ENCODE measurements at regions not wholly inside any gene's neighbourhood (a gene's known extent, or its start where the extent isn't known, plus 50 kb on each side); places are given as distances from the start of the nearest gene placed in this dataset.

DNA sequence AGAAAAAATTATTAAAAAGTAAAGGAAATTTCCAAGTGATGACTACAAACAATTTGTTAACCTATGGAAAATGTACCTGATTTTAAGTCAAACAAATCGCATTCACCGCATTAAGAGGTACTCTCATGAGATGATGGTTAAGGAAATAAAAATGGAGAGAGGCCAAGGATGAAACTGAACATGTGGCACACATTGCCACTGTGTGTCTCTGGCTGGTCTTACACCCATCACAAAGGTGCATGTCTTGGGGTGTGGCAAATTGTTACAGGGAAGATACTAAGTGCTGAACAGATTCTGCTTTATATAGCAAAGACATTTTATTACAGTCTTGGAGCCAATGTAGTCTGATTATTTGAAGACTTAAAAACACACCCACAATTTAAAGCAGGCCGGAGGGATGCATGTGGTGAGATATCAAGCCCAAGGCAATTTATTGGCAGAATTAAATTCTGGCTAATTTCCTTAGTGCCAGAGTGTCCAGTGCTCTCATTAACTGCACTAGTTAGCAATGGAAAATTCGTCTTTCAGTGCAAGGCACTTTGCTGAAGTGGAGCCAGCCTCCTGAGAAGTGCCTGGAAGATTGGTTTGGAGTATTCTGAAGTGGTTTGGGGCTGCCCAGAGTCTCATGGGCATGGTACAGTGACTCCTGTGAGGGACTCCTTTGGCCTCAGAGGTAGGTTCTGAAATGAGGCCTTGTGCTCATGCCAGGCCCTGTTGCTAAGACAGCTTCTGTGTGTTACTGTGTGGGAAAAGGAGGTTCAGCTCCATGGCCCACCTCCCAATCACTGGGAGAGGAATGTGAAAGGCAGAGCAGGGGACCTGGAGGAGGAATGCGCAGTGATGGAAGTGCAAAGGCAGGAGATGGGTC lies 166.9 kb downstream of the BRMS1L start:
- ChIA-PET CTCF (no interaction called here), POLR2A (no interaction called here)

DNA sequence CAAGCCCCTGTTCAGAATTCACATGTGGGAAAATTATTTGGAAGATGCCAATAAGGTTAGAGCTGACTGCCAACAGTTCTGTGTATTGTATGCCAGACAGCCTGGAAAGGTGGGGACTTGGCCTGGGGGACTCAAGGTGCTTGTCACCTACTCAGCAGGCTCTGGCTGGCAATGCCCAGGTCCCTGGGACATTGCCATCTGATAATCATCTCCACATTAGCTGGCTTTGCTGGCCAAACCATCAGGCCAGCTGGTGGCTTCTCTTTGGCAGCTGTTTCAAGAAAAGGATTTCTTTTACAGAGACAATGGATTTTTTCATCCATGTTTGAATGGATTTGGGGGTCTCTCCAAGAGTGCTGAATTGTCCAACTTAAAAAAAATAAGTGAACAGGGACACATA lies 165.2 kb downstream of the BRMS1L start:
- CTCF ChIA-PET = no interaction called here
- POLR2A ChIA-PET = no interaction called here

DNA sequence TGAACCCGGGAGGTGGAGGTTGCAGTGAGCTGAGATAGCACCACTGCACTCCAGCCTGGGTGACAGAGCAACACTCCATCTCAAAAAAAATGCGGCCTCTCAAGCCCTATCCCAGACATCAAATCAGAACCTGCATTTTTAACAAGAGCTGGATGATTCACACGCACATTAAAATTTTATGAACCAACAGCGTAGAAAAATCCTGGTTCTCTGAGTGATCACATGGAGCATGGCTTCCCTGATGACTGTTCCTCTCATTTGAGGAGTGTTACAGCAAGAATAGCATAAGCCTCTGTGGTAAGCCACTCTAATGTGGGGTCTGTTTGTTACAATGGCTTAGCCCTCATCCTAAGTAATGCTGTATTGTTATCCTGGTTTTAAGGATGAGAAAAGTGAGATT lies 163.6 kb downstream of the BRMS1L start:
- ChIA-PET CTCF (no interaction called here), POLR2A (no interaction called here)

DNA sequence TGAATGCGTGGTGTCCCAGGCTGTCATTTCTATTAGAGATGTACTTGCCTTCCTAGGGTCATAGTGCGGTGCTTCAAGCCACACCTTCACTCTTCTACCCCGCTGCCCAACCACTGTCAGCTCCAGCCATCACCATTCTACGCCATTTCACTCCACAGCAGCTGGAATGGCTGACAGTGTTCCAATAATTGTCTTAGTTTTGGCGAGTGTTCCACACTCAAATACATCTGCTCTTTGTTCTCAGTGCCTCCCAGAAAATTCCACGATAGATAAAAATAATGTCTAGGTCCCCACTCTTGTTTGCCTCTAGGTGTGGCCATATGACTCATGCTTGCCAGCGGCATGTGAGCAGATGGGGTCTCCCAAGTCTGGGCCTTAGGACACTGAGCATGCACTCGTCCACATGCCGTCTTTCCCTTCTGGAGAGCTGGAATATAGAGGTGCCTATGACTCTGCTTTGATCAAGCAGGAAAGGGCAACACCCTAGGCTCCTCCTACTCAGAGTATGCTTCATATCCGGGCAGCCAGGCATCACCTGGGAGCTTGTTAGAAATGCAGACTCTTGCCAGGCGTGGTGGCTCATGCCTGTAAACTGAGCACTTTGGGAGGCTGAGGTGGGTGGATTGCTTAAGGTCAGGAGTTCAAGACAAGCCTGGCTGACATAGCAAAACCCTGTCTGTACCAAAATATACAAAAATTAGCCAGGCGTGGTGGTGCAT lies 163.0 kb downstream of the BRMS1L start:
- POLR2A ChIA-PET = no interaction called here
- CTCF ChIA-PET = no interaction called here

DNA sequence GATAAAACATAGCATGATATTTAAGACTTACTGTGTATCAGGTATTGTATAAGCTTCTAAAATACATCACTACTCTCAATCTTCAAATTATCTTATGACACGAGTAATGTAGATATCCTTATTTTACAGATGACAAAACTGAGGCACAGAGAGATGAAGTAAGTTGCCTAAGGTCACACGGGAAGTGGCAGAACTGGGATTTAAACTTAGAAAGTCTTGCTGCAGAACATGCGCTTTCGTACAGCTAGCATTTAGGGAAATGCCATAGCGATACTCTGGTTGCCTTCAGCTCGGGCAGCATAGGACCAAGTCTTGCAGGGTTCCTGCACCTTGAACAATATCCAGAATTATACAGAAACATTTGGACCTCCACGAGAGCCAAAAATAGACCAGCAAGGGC lies 162.4 kb downstream of the BRMS1L start:
- ChIA-PET CTCF (no interaction called here), POLR2A (no interaction called here)

DNA sequence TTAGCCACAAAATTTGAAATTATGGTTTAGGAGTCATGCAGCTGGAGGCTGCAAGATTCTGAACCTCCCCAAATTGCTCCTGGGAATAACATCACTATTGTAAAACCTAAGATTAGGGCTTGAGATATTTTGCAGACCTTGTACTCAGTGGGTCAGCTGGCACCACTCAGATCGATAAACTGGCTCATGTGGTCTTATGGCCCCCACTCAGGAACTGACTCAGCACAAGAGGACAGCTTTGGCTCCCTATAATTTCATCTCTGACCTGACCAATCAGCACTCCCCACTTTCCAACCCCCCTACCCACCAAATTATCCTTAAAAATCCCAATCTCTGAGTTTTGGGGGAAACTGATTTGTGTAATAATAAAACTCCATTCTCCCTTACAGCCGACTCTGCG lies 161.6 kb downstream of the BRMS1L start:
- ChIA-PET CTCF (interaction anchor here (0.7 kb wide), 1 partner anchor 14 kb away, joined by 3 read pairs; no protein-coding TSS in a partner anchor), POLR2A (no interaction called here)

DNA sequence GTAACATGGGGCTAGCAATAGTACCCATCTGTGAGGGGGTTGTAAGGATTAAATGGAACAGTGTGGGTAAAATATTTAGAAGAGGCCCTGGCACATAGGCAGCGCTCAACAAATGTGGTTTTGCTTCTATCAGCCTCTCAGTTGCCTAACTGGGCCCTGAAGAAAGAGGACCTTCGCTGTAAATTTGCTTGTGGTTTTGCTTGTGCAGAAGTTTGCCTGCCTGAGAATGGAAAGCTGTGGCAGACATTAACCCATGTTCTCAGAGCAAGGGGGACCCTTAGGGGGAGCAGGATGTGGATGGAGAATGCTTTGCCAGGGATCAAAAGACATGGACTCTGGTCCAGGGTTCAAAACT lies 160.1 kb downstream of the BRMS1L start:
- CTCF ChIA-PET = no interaction called here
- POLR2A ChIA-PET = no interaction called here

DNA sequence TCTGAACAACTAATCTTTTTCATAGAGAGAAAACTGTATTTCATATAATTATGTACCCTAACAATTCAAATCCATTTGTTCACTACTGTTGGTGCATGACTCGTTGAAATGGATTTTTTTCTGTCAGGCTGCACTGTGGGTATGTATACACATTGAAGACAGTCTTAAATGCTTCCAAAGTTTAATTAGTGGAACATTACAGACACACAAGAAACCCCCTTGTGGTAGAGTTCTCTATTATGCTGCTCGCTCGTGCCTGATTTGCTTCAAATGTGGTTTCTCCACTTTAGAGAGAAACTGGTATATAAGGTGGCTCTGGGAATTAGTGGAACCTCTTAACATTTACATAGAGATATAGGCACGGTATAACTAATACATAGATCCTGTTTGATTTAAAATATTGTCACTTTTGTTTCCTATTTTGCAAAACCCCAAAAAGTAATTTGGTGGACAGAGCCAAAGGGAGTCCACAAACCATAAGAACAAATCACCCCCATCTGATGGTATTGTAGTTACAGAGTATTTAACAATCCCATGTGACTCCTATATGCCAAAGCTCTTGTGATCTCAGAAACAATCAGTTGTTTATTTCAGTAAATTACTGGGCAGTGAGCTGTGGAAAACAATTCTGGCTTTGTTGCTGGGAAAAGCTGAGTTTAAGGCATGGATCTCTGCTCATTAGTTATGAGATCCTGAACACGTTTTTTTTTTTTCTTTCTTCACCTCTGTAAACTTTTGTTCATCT lies 159.5 kb downstream of the BRMS1L start:
- POLR2A ChIA-PET = no interaction called here
- CTCF ChIA-PET = no interaction called here

DNA sequence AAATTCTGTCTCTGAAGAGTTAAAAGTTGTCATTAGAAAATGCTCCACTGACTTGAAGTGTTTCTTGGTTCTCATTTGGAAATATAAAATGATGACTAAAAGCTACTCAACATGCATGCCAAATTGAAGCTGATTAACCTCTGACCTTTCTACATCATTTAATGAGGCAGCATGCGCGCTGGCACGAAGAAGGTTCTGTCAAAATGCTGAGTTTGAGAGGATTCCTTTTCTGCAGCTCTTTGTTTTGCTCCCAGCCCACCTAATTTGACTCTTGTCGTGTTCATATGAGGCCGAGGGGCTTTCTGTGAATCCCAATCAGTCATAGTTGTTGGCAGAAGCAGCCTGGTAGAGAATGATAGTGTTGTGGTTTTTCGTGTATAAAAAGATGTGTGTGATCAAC lies 153.4 kb downstream of the BRMS1L start:
- ChIA-PET CTCF (interaction anchor here (0.6 kb wide), 1 partner anchor 1259 kb away, joined by 4 read pairs; no protein-coding TSS in a partner anchor), POLR2A (no interaction called here)

DNA sequence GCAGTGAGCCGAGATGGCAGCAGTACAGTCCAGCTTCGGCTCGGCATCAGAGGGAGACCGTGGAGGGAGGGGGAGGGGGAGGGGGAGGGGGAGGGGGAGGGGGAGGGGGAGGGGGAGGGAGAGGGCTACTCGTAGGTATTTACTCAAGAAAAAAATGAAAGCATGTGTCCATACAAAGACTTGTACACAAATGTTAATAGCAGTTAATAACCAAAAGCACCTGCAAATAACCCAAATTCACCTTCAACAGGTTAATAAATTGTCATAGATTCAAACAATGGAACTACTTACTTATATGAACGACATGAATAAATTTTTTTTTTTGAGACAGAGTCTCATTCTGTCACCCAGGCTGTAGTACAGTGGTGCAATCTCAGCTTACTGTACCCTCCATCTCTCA lies 152.4 kb downstream of the BRMS1L start:
- POLR2A ChIA-PET = no interaction called here
- CTCF ChIA-PET = no interaction called here

DNA sequence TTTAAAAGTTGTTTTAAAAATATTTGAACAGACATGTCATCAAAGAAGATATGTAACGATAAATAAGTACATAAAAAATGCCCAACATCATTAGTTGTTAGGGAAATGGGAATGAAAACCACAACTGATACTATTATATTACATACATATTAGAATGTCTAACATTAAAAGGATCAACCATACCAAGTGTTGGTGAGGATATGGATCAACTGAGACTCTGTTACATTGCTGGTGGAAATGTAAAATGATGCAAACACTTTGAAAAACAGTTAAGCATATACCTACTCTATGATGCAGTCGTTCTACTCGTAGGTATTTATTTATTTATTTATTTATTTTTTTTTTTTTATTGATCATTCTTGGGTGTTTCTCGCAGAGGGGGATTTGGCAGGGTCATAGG lies 149.7 kb downstream of the BRMS1L start:
- POLR2A ChIA-PET = no interaction called here
- CTCF ChIA-PET = no interaction called here

DNA sequence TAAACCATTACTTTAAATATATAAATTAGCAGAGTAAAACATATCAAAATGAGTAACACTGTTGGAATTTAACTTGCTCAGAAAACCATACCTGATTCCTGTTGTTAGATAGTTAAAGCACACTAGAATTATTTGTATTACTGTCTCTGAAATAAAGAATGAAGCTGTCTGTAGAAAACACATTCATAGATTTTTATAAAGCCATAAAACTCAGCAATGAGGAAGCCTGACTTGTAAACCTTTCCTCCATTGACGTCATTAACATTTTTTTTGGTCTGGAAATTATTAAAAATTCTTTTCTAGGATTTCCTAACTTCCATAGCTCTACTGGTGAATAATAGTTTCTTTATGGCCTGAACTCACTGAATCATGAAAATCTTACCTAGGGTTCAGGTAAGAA lies 147.6 kb downstream of the BRMS1L start:
- CTCF ChIA-PET = interaction anchor here (0.6 kb wide), 1 partner anchor 14 kb away, joined by 3 read pairs; no protein-coding TSS in a partner anchor
- POLR2A ChIA-PET = no interaction called here

DNA sequence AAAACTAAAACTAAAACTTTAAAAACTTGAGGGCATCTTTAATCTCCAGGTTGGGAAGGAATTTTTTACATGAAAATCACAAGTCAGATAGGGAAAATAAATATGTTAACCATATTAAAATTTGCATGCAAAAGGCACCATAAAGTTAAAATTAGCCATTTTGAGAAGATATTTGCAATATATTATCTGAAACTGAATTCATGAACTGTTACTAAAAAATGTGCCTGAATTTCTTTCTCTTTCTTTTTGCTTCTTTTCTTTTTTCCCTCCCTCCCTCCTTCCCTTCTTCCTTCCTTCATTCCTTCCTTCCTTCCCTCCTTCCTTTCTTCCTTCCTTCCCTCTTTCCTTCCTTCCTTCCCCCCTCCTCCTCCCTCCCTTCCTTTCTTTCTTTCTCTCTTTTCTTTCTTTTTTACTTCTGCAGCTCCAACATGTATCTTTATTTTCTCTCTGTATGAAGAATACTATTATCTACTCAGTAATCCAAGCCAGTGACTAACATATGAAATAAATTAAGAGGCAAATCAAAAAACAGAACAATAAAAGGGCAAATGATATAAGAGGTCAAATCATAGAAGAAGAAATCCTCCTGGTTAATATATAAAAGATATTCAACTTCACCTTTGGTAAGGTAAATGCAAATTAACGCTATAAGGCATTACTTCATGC lies 146.0 kb downstream of the BRMS1L start:
- ChIA-PET CTCF (no interaction called here), POLR2A (no interaction called here)

DNA sequence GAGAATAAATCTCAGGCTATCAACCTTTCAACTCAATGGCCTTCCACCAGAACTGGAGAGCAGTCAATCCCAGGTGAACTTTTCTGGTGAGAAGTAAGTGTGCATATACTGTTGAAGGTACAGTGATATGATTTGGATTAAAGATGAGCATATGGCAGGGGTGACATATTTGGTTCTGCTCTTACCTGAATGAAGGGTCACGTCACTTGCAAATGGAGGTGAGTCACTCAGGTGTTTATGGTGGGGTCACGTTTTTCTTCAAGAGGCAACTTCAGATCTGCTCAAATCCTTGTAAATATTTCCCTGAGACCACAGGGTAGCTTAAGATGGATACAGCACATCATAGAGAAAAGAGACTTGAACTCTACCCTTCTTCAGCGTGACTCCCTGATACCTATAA lies 143.2 kb downstream of the BRMS1L start:
- ChIA-PET POLR2A (no interaction called here), CTCF (no interaction called here)

DNA sequence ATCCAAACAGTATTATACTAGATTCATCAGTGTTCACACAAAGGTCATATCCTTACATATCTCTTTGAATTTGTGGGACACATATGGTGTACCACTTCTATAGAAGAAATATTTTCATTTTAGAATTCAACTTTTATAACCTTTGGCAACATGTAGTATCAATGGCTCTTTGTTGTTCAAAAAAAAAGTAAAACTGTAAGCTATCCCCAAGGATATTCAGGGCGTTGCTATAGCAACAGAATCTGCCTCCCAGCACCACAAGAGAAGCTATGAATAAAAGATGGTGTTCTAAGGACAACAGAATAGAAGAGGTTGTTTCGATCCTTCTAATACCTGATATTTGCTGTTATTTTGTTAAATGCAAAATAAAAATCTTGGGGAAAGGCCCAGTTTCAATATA lies 139.3 kb downstream of the BRMS1L start:
- POLR2A ChIA-PET = no interaction called here
- CTCF ChIA-PET = no interaction called here

DNA sequence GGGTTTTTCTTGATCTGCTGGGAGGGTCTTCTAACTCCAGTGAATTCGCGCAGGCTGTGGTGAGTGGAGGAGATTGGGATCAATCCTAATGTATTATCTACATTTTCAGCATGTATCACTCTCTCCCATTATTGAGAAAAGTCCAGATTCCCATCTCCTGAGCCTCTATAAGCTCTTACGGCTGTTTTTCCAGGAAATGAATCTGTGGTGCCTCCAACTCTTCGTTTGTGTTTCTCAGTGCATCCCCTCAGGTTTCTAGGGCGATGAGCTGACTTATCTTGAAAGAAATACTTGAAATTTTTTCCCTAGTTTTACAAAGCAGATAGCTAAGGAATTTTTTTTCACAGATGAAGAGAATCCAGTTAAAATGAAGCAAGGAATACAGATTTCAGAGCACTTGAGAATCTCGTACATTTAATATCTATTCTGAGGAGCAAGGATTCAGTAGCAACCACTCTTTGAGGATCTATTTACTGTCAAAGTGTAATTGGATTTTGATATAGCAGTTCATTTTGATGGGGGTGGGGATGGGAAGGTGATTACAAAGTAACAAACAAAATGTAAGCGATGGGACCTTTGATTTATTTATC lies 138.7 kb downstream of the BRMS1L start:
- ChIA-PET CTCF (no interaction called here), POLR2A (no interaction called here)

DNA sequence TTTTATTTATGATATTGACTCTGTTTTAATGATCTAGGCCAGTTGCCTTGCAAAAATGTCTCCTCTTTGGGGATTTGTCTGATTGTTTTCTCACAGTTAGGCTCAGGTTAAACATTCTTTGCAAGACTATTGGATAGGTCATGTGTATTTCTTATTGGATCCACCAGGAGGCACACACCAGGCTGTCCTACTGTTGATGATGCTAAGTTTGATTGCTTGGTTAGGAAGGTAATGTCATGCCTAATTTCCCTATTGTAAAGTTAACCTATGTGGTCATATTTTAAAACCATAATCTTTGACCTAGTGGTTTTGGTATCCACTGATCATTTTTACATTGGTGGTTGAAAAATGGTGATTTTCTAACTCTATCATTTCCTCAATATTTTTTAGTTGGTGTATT lies 137.1 kb downstream of the BRMS1L start:
- ChIA-PET POLR2A (no interaction called here), CTCF (no interaction called here)

DNA sequence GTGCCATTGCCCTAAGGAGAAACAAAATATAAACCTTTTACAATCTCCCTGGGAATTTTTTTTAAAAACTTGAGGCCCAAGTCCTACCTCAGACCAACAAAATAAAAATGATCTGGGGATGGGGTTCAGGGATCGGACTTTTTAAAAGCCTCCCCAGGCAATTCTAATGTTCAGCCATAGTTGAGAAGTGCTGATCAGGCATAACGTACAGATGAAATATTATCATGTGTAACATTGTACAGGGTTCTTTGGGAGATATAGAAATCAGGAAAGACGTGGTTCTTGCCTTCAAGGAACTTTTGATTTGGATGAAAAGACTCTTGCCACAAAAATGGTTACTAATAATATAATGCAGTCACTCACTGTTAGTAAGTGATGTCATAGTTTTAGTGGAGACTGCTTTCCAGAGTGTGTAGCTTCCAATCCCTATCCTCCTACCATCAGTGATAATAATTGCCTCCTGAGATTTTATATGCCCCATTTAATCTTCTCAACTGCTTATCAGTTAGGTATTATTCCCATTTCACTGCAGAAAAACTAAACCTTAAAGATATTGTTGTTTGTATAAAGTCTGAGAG lies 135.6 kb downstream of the BRMS1L start:
- POLR2A ChIA-PET = no interaction called here
- CTCF ChIA-PET = no interaction called here

DNA sequence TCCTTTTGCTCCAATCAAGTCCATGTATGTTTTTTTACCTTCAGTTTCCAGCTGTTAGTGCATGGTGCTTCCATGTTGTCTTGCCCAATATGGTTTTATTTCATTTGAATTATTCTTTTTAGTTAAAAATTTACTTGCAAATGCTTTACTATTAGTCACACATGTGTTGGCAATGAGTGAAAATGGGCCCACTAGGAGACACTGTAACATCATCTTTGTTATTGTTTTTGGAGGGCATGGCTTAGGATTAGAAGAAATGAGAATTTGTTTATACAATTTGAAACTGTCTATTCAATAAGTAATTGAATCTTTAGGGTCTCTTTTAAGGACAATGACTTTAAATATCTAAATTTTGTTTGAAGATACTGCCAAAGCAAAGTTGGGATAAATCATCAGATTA lies 133.7 kb downstream of the BRMS1L start:
- CTCF ChIA-PET = no interaction called here
- POLR2A ChIA-PET = no interaction called here

DNA sequence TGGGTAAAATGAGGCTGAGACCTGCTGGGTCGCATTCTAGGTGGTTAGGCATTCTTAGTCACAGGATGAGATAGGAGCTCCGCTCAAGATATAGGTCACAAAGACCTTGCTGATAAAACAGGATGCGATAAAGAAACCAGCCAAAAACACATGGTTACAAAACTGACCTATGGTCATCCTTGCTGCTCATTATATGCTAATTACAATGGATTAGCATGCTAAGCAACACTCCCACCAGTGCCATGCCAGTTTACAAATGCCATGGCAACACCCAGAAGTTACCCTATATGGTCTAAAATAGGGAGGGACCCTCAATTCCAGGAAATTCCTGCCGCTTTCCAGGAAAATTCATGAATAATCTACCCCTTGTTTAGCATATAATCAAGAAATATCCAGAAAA lies 132.4 kb downstream of the BRMS1L start:
- ChIA-PET POLR2A (no interaction called here), CTCF (no interaction called here)

Measured in activated CD8-positive, alpha-beta memory T cell treated with anti-CD3 and anti-CD28 coated beads for 36 hours (primary cell).